Transverse colon (tissue), 4 donors: ENCODE measurements at regions not wholly inside any gene's neighbourhood (a gene's known extent, or its start where the extent isn't known, plus 50 kb on each side); places are given as distances from the start of the nearest gene placed in this dataset.

Experiments used
- DNase-seq: peaks from one replicate; pipeline ENCODE4 v3.0.0-alpha.2; 2019
- H3K27ac ChIP-seq, 4 donors: fragments of 200-600 bp; sonication (generic); 2 replicates each; pipeline ENCODE4 v1.5.1; 2016 to 2018; ENCODE audit warnings: inconsistent platforms in 4 of 4
- H3K27me3 ChIP-seq: fragments of 200-600 bp; sonication (generic); 2 replicates; pipeline ENCODE4 v1.5.1; 2017; ENCODE audit warnings: inconsistent platforms
- H3K36me3 ChIP-seq, 4 donors: fragments of 200-600 bp; sonication (generic); 2 replicates each; pipeline ENCODE4 v1.5.1; 2017 to 2019; ENCODE audit warnings: inconsistent platforms in 4 of 4
- H3K4me1 ChIP-seq, 4 donors: fragments of 200-600 bp; sonication (generic); 2 replicates each; pipeline ENCODE4 v1.5.1; 2017 to 2020; ENCODE audit warnings: inconsistent platforms in 4 of 4
- H3K4me3 ChIP-seq, 4 donors: fragments of 200-600 bp; sonication (generic); 1 replicate in 1 of 4; 2 replicates in 3 of 4; pipeline versions ENCODE4 v1.5.1 to v1.6.1; 2017 to 2019; ENCODE audit warnings: inconsistent platforms in 4 of 4
- H3K9me3 ChIP-seq, 2 donors: fragments of 200-600 bp; sonication (generic); 2 replicates each; pipeline ENCODE4 v1.5.1; 2017 to 2019; ENCODE audit warnings: inconsistent platforms in 2 of 2
- CTCF ChIP-seq, 5 experiments: fragments of 200-600 bp in 3 of 5; fragments of 450-650 bp in 2 of 5; sonication (generic) in 3 of 5; IDR thresholded peaks; 1 replicate in 2 of 5; 2 replicates in 3 of 5; pipeline ENCODE4 v1.5.1; 2016 to 2017; ENCODE audit warnings: antibody characterized with exemption in 5 of 5, inconsistent platforms in 3 of 5, mild to moderate bottlenecking in 2 of 5, moderate library complexity in 1 of 5
- EP300 ChIP-seq: sonication (generic); formaldehyde crosslinking; IDR thresholded peaks from one replicate; pipeline ENCODE4 v1.6.1; 2017; ENCODE audit warnings: antibody characterized with exemption, low read depth
- POLR2A ChIP-seq: fragments of 450-650 bp; IDR thresholded peaks from one replicate; pipeline ENCODE4 v1.6.1; 2016; ENCODE audit warnings: antibody characterized with exemption, mild to moderate bottlenecking, moderate library complexity
- POLR2AphosphoS5 ChIP-seq, 3 donors: sonication (generic); formaldehyde crosslinking; IDR thresholded peaks; one replicate each; pipeline ENCODE4 v1.6.1; 2016; ENCODE audit warnings: antibody characterized with exemption in 3 of 3
- WGBS, 2 donors: methylation state at CpG; one replicate each; pipeline ENCODE4 v1.1.5; 2018; ENCODE audit warnings: low coverage in 1 of 2; 5-methylcytosine and 5-hydroxymethylcytosine counted together
- in situ Hi-C, 4 donors: fragments of 200-750 bp; cut with MboI; loops; one replicate each; pipeline versions ENCODE4 v1.15.0 to v1.15.1; 2017; ENCODE audit warnings: low sequenced_read_pairs in 3 of 4, low pct_ligation_motif_present in 1 of 4, low pct_unique_long_range_greater_than_20kb in 1 of 4
- intact Hi-C: fragments of 100-400 bp; cut with DNase I; formaldehyde crosslinking; loops from one replicate; pipeline ENCODE4 v1.15.1; 2023; ENCODE audit warnings: low total_unique reads

- Histone ChIP-seq H3K27me3 (no peaks in the 10 kb centered on the region), H3K4me1 (no peaks in the 10 kb centered on the region), H3K27ac (no peak overlapping the region), H3K36me3 (no peaks in the 10 kb centered on the region), H3K4me3 (no peak overlapping the region), H3K9me3 (no peaks in the 10 kb centered on the region)
- intact Hi-C loops: no loop called here
- DNase-seq: no peak
- in situ Hi-C loops: no loop called here
- TF ChIP-seq CTCF (IDR thresholded peaks at IDR 0.05) (no peak), POLR2AphosphoS5 (IDR thresholded peaks at IDR 0.05) (no peak), EP300 (no peak), POLR2A (no peak)
- WGBS, 2 donors: 43 to 46% methylated on average over 1 to 2 of the region's 2 CpGs
Observed at GRCh38 chr2:57542081-57542480, 504.5 kb upstream of the VRK2 start.

DNA sequence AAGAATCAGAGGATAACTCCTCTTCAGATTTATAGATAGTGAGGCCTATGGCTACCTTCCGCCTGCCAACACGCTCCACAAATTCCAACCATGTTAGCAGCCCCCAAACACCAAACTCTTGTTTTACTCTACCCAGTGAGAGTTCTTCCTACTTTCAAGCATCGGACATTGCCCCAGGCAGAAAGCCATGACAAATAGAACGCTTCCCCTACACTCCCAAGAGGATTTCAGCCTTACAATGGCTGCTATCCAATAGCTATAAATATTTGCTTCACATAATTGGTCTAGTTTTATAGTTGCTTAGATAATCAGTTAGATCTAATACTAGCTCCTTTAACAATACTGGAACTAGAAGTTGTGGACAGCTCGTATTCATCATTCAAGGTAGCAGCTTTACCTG, 503.4 kb upstream of the VRK2 start:
- intact Hi-C loops (no loop called here), in situ Hi-C loops (no loop called here)
- TF ChIP-seq CTCF (IDR thresholded peaks at IDR 0.05) (no peak), EP300 (no peak), POLR2A (no peak), POLR2AphosphoS5 (IDR thresholded peaks at IDR 0.05) (no peak)
- no peak for DNase-seq
- no peaks in the 10 kb centered on the region for H3K4me1 ChIP-seq
- H3K36me3 ChIP-seq: no peaks in the 10 kb centered on the region
- no peaks in the 10 kb centered on the region for H3K9me3 ChIP-seq
- no peak overlapping the region for H3K27ac ChIP-seq
- no peak overlapping the region for H3K4me3 ChIP-seq
- no peaks in the 10 kb centered on the region for H3K27me3 ChIP-seq
- 83 to 87% methylated on average over 5 of the region's 5 CpGs for WGBS, 2 donors

DNA sequence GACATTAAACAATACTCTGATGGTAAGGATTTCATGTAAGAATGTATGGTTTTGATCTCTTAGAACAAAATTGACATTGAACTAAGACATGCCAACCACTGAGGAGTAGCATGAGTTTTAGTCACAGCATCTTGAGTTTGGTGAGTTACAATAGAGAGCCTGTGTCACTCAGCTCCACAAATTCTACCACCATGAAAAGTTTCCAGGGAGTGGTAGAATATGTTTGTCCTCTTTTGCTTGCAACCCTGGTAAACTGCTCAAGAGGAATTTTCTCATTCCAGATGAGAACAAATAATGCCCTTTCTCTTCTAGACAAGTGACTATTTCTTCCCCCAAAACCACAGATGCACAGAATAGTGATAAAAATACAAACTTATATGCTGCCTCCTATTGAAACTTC, 502.0 kb upstream of the VRK2 start:
- H3K27me3 ChIP-seq: no peaks in the 10 kb centered on the region
- in situ Hi-C loops: no loop called here
- H3K4me1 ChIP-seq: no peaks in the 10 kb centered on the region
- no peak overlapping the region for H3K27ac ChIP-seq
- H3K36me3 ChIP-seq: no peaks in the 10 kb centered on the region
- no peak for DNase-seq
- no peaks in the 10 kb centered on the region for H3K9me3 ChIP-seq
- H3K4me3 ChIP-seq: no peak overlapping the region
- TF ChIP-seq CTCF (IDR thresholded peaks at IDR 0.05) (no peak), POLR2A (no peak), POLR2AphosphoS5 (IDR thresholded peaks at IDR 0.05) (no peak), EP300 (no peak)
- intact Hi-C loops: no loop called here

DNA sequence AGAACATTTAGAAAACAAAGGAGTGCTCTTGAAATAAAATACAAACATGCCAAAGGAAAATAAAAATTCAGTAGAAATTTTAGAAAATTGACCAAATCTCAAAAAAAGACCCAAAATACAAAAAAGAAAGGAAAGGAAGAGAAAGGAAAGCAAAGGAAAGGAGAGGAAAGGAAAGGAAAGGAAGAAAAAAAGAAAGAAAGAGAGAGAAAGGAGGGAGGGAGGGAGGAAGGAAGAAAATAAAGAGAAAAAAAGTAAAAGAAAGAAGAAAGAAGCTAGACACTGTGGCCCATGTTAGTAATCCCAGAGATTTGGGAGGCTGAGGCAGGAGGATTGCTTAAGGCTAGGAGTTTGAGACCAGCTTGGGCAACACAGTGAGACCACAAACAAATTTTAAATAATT, 500.1 kb upstream of the VRK2 start:
- no peak overlapping the region for H3K27ac ChIP-seq
- no peaks in the 10 kb centered on the region for H3K36me3 ChIP-seq
- TF ChIP-seq EP300: no peak
- no peak for TF ChIP-seq CTCF (IDR thresholded peaks at IDR 0.05)
- TF ChIP-seq POLR2AphosphoS5 (IDR thresholded peaks at IDR 0.05): no peak
- no peaks in the 10 kb centered on the region for H3K4me1 ChIP-seq
- intact Hi-C loops: no loop called here
- H3K4me3 ChIP-seq: no peak overlapping the region
- in situ Hi-C loops: no loop called here
- no peaks in the 10 kb centered on the region for H3K9me3 ChIP-seq
- no peak for DNase-seq
- H3K27me3 ChIP-seq: no peaks in the 10 kb centered on the region
